ENCODE measurements at regions not wholly inside any gene's neighbourhood (a gene's known extent, or its start where the extent isn't known, plus 50 kb on each side); places are given as distances from the start of the nearest gene placed in this dataset.
"Not testable (repeated sequence)": the region's sequence is repeated elsewhere in the genome, so short reads cannot be mapped to it uniquely, and the experiment has no call there.

- no peak for DNase-seq
These were observed 343.2 kb upstream of the ADAMTS9 start for GRCh38 chr3:65030847-65031463.

DNA sequence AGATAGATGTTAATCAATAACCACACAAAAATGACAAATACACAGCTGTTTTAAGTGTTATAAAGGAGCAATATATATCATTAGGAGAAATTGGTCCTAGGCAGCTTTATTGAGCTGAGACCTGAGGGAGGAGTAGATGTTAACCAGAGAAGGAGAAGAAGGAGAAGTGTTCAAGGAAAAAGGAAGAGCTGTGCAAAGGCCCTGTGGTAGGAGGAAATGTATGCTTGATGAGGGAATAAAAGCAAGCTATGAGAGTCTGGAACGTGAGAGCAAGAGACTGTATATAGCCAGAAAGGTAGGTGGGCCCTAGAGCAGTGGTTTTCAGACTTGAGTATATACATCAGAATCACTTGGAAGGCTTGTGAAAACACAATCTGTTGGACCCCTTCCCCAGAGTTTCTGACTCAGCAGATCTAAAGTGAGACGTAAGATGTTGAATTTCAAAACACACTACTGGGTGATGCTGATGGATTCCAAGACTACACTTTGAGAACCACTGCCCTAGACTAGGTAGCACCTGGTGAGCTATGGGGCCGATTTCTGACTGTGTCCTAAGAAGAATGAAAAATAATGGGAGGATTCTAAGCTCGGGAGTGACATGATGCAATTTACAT is 342.3 kb upstream of the ADAMTS9 start:
- no peak for DNase-seq

GRCh38 chr3:65029130-65029529 is 341.3 kb upstream of the ADAMTS9 start:
- no peak for DNase-seq

GRCh38 chr3:65028024-65028423 is 340.2 kb upstream of the ADAMTS9 start:
- DNase-seq, result no peak

- no peak for DNase-seq
These were observed 339.5 kb upstream of the ADAMTS9 start for GRCh38 chr3:65027335-65027734.

DNA sequence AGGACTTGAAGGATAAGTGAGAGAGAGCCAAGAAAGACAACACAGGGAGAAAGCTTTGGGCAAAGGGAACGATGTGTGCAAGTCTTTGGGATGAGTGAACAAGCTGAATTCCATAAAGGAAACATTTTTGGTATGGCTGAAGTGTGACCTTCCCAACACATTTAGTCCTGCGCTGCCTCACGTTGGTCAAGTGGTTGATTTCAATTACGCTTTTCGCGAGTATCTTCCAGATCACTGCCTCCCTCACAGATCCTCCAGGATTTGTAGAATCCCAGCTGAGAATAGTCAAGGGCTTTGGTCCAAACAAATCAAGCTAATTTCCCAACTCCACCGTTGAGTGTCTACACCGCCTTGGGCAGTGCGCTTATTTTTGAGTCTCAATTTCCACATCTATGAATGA is 338.4 kb upstream of the ADAMTS9 start:
- no peak for DNase-seq

DNA sequence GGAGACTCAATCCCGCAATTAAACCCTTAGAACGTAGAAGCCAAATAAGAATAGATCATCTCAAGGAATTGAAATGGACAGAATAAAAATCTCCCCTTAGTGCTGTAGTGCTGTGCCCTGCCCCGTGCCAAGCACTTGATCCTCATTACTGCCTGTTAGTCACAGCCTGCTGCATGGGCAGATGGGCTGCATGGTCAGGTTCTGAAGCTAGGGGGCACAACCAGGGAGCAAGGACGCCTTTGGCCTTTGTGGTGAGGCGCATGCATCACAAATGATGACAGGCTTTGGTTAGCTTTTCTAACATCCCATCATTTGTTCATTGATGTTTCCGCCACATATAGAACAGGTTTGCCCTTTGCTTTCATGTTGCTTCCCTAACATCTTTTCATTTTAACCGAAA is 336.3 kb upstream of the ADAMTS9 start:
- DNase-seq, result no peak

DNA sequence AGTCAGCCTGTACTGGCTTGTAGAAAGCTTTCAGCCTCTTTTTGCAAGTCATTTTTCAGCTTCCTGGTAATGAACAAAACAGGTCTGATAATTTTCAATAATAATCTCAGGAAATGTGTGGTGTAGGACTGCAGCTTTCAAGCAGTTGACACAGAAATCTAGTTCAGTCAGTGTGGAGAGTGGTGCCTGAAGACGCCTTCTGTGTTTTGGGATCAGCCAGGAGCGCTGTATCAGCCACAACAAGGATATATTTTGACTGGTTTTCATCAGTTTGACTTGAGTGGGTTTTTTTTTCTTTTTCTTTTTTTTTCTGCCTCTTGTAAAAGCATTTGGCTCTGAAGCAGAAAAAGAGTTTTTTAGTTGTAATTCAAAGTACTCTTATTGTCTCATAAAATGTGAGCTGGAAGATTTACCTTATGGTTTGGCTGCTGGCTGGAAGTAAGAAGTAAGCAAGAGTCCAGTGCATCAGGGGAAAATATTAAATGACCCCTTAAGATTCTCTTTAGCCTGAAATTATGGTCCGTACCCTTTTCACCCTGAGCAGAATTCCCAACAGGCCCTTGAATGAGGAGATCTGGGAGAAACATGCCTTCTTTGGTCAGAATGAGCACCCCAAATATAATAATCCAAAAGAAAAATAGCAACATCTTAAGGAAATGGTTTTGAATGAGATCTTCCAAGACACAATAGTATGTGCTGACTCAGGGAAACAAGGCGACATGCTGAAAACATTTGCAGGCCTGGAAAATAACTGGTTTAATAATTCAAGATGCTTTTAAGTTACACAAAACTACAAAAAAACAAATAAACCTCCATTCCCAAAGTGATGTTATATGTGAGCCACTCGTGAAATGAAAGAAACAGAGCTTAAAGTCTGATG is 332.7 kb upstream of the ADAMTS9 start:
- no peak for DNase-seq

- DNase-seq, result no peak
These were observed 331.7 kb upstream of the ADAMTS9 start for GRCh38 chr3:65019443-65020055.

- DNase-seq, result no peak
These were observed 331.0 kb upstream of the ADAMTS9 start for GRCh38 chr3:65018801-65019200.

GRCh38 chr3:65017359-65017758 is 329.6 kb upstream of the ADAMTS9 start:
- no peak for DNase-seq

GRCh38 chr3:65015711-65016110 is 327.9 kb upstream of the ADAMTS9 start:
- no peak for DNase-seq

GRCh38 chr3:65013053-65013452 is 325.3 kb upstream of the ADAMTS9 start:
- DNase-seq, result no peak

- DNase-seq, result no peak
These were observed 318.5 kb upstream of the ADAMTS9 start for GRCh38 chr3:65006300-65006739.

GRCh38 chr3:65005486-65005885 is 317.7 kb upstream of the ADAMTS9 start:
- DNase-seq, result no peak

DNA sequence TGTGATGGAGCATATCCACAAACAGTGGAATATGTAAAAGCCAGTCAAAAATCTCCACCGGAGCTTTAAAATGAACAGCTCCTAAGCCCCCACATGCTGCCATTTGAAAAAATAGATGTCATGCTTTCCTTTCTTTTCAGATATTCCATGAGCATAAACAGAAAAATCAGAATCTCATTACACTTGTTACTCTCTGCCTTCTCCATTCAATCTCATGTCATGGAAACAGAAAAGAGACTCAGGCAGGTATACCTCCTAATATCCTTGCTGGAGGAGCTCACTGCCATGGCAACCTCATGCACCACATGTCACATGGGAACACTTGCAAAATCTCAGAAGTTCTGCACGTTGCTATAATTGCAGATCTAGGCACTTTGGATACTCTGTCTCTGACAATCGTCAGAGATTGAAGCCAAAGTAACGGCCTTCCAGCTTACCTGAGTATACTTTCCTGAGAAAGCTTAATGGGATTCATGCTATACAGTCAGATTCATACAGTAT is 317.0 kb upstream of the ADAMTS9 start:
- no peak for DNase-seq

GRCh38 chr3:65004306-65004705 is 316.5 kb upstream of the ADAMTS9 start:
- no peak for DNase-seq

- DNase-seq, result not testable (repeated sequence)
These were observed 313.3 kb upstream of the ADAMTS9 start for GRCh38 chr3:65001119-65001518.

- no peak for DNase-seq
These were observed 310.5 kb upstream of the ADAMTS9 start for GRCh38 chr3:64998317-64998716.

GRCh38 chr3:64995857-64996551 is 308.2 kb upstream of the ADAMTS9 start:
- DNase-seq, result no peak

- DNase-seq, result no peak
These were observed 306.0 kb upstream of the ADAMTS9 start for GRCh38 chr3:64993781-64994180.

DNA sequence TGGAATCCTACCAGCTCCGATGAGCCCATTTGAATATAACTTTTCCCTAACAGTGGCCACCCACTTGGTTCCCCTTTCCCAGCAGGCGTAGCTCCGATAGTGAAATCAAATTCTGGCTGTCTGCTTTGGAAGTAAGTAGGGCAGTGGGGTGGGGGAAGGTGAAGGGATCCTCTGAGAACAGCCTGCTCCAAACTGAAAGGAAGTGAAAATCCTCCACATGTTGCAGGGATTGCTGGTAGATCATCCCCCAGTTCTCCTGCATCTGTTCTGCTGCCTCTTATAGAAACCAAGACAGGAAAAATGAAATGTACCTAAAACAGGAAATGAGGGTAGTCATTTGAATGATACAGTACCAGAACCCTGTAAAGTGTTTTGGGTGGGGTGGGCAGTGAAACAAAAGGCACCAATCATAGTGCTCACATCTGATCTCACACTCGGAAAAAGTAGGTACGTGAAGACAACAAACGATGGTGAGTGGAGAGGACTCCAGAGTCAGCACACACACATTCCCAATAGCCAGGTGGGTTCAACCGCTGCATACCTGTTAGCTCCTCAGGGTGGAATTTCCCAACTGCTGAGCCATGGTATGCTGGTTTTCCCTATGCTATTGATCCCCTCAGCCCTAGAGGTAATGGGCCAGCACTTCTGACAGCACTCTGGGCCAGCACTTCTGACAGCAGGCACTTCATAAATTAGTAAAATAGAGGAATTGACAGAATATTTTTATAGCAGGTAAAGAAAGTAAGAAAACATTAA is 304.9 kb upstream of the ADAMTS9 start:
- DNase-seq, result no peak

Data from DMS 273 treated with DMSO at 0.1 percent for 48 hours (cell line).